Liver (tissue), 8 donors: ENCODE measurements at regions not wholly inside any gene's neighbourhood (a gene's known extent, or its start where the extent isn't known, plus 50 kb on each side); places are given as distances from the start of the nearest gene placed in this dataset.

ENCODE experiments used
- DNase-seq: peaks from one replicate; pipeline ENCODE4 v3.0.0-alpha.2; 2017; ENCODE audit warnings: low spot score
- H3K27ac ChIP-seq, 2 donors: one replicate each; pipeline ENCODE4 v1.7.0; 2013; ENCODE audit warnings: inconsistent platforms in 2 of 2, low read length in 2 of 2, control low read depth in 1 of 2, low read depth in 1 of 2, mild to moderate bottlenecking in 1 of 2
- H3K27me3 ChIP-seq, 4 donors: one replicate each; pipeline versions ENCODE4 v1.6.1 to v1.7.0; 2013; ENCODE audit warnings: low read length in 3 of 4, inconsistent platforms in 1 of 4, mild to moderate bottlenecking in 1 of 4, moderate library complexity in 1 of 4; ENCODE audit not compliant: control insufficient read depth in 4 of 4, insufficient read depth in 4 of 4
- H3K36me3 ChIP-seq, 4 donors: one replicate each; pipeline versions ENCODE4 v1.6.1 to v1.7.0; 2013; ENCODE audit warnings: low read length in 3 of 4, mild to moderate bottlenecking in 3 of 4, low read depth in 1 of 4, moderate library complexity in 1 of 4; ENCODE audit not compliant: control insufficient read depth in 4 of 4, insufficient read depth in 3 of 4
- H3K4me1 ChIP-seq, 4 donors: one replicate each; pipeline versions ENCODE4 v1.6.1 to v1.7.0; 2013; ENCODE audit warnings: low read length in 3 of 4, mild to moderate bottlenecking in 3 of 4, moderate library complexity in 1 of 4; ENCODE audit not compliant: control insufficient read depth in 4 of 4, insufficient read depth in 4 of 4
- H3K4me3 ChIP-seq, 3 donors: one replicate each; pipeline versions ENCODE4 v1.6.1 to v1.7.0; 2013; ENCODE audit warnings: low read length in 3 of 3, control low read depth in 1 of 3, low read depth in 1 of 3, mild to moderate bottlenecking in 1 of 3
- H3K9ac ChIP-seq, 2 donors: one replicate each; pipeline ENCODE4 v1.7.0; 2013; ENCODE audit warnings: low read length in 2 of 2, mild to moderate bottlenecking in 2 of 2, moderate library complexity in 2 of 2, control low read depth in 1 of 2, low read depth in 1 of 2
- H3K9me3 ChIP-seq, 4 donors: one replicate each; pipeline versions ENCODE4 v1.6.1 to v1.7.0; 2013; ENCODE audit warnings: low read length in 3 of 4; ENCODE audit not compliant: control insufficient read depth in 4 of 4
- ATF3 ChIP-seq: IDR thresholded peaks from 2 replicates; pipeline ENCODE4 v1.6.1; 2016; ENCODE audit warnings: antibody characterized with exemption
- CTCF ChIP-seq: fragments of 150-350 bp; IDR thresholded peaks from 2 replicates; pipeline ENCODE4 v1.5.1; 2017; ENCODE audit warnings: improper control_type of control experiment, low read depth, low read length; ENCODE audit not compliant: missing input control
- EGR1 ChIP-seq, 2 donors: IDR thresholded peaks; 2 replicates each; pipeline ENCODE4 v1.6.1; 2016 to 2018; ENCODE audit warnings: antibody characterized with exemption in 2 of 2, low read depth in 2 of 2
- FOXA1 ChIP-seq: IDR thresholded peaks from 2 replicates; pipeline ENCODE4 v1.6.1; 2016; ENCODE audit warnings: antibody characterized with exemption
- FOXA2 ChIP-seq: IDR thresholded peaks from 2 replicates; pipeline ENCODE4 v1.6.1; 2016; ENCODE audit warnings: antibody characterized with exemption
- GABPA ChIP-seq, 2 donors: IDR thresholded peaks in 1 of 2; conservative IDR thresholded peaks in 1 of 2; 2 replicates each; pipeline ENCODE4 v1.6.1; 2016; ENCODE audit warnings: antibody characterized with exemption in 2 of 2, mild to moderate bottlenecking in 1 of 2, moderate library complexity in 1 of 2
- HNF4A ChIP-seq, 2 donors: conservative IDR thresholded peaks; 2 replicates each; pipeline ENCODE4 v1.6.1; 2016; ENCODE audit warnings: antibody characterized with exemption in 2 of 2, mild to moderate bottlenecking in 2 of 2
- HNF4G ChIP-seq: IDR thresholded peaks from 2 replicates; pipeline ENCODE4 v1.6.1; 2016; ENCODE audit warnings: antibody characterized with exemption
- JUND ChIP-seq, 2 donors: IDR thresholded peaks; 2 replicates each; pipeline ENCODE4 v1.6.1; 2016; ENCODE audit warnings: antibody characterized with exemption in 2 of 2
- MAX ChIP-seq: IDR thresholded peaks from 2 replicates; pipeline ENCODE4 v1.6.1; 2016; ENCODE audit warnings: antibody characterized with exemption
- NR2F2 ChIP-seq: IDR thresholded peaks from 2 replicates; pipeline ENCODE4 v1.6.1; 2016; ENCODE audit warnings: antibody characterized with exemption
- RAD21 ChIP-seq, 2 donors: IDR thresholded peaks; 2 replicates each; pipeline ENCODE4 v1.6.1; 2016; ENCODE audit warnings: antibody characterized with exemption in 2 of 2, mild to moderate bottlenecking in 2 of 2
- REST ChIP-seq: IDR thresholded peaks from 2 replicates; pipeline ENCODE4 v1.6.1; 2016; ENCODE audit warnings: antibody characterized with exemption, mild to moderate bottlenecking
- RXRA ChIP-seq, 2 donors: IDR thresholded peaks; 2 replicates each; pipeline ENCODE4 v1.6.1; 2017 to 2018; ENCODE audit warnings: antibody characterized with exemption in 2 of 2, mild to moderate bottlenecking in 1 of 2
- SP1 ChIP-seq: IDR thresholded peaks from 2 replicates; pipeline ENCODE4 v1.6.1; 2018; ENCODE audit warnings: antibody characterized with exemption, mild to moderate bottlenecking
- TAF1 ChIP-seq: conservative IDR thresholded peaks from 2 replicates; pipeline ENCODE4 v1.6.1; 2016; ENCODE audit warnings: antibody characterized with exemption, mild to moderate bottlenecking
- YY1 ChIP-seq: IDR thresholded peaks from 2 replicates; pipeline ENCODE4 v1.6.1; 2016; ENCODE audit warnings: antibody characterized with exemption, mild to moderate bottlenecking
- ZBTB33 ChIP-seq: IDR thresholded peaks from 2 replicates; pipeline ENCODE4 v1.6.1; 2016; ENCODE audit warnings: antibody characterized with exemption
- WGBS: extraction: QIAGEN DNeasy Blood & Tissue Kit; methylation state at CpG from one replicate; pipeline ENCODE4 v1.1.7; 2013; 5-methylcytosine and 5-hydroxymethylcytosine counted together
- donor health status: healthy.
- donor health status: healthy.
- donor health status: healthy.
- donor health status: healthy.
- donor health status: healthy.

- peaks cover 0 to 4% (median 0%) of the 10 kb centered on the region in 4 donors for H3K27me3 ChIP-seq
- H3K9ac ChIP-seq, result no peak overlapping the region
- no peak overlapping the region for H3K27ac ChIP-seq
- TF ChIP-seq HNF4A (conservative IDR thresholded peaks at IDR 0.05) (no peak), FOXA1 (no peak), CTCF (no peak), RXRA (IDR thresholded peaks at IDR 0.05) (no peak), FOXA2 (no peak), MAX (no peak), RAD21 (IDR thresholded peaks at IDR 0.05) (no peak), NR2F2 (no peak), TAF1 (no peak), ATF3 (no peak), REST (no peak), ZBTB33 (no peak), GABPA (IDR thresholded peaks at IDR 0.05 in 1 of 2, conservative IDR thresholded peaks at IDR 0.05 in 1 of 2) (no peak), EGR1 (IDR thresholded peaks at IDR 0.05; ENCODE audit: low read depth in 2 of 2) (no peak), HNF4G (no peak), JUND (IDR thresholded peaks at IDR 0.05) (no peak), YY1 (no peak)
- no peaks in the 10 kb centered on the region for H3K36me3 ChIP-seq
- no peak overlapping the region for H3K4me3 ChIP-seq
- H3K4me1 ChIP-seq, result no peaks in the 10 kb centered on the region
- H3K9me3 ChIP-seq, result no peaks in the 10 kb centered on the region
- DNase-seq, result no peak
Measured at GRCh38 chr1:242731446-242731845, 206.9 kb upstream of the PLD5 start.

- Histone ChIP-seq H3K36me3 (no peaks in the 10 kb centered on the region), H3K9me3 (no peaks in the 10 kb centered on the region), H3K4me3 (no peak overlapping the region), H3K27me3 (peaks cover 0 to 4% (median 0%) of the 10 kb centered on the region in 4 donors), H3K27ac (no peak overlapping the region), H3K4me1 (no peaks in the 10 kb centered on the region), H3K9ac (no peak overlapping the region)
- DNase-seq, result no peak
- TF ChIP-seq JUND (IDR thresholded peaks at IDR 0.05), result no peak
- TF ChIP-seq ATF3, result no peak
- TF ChIP-seq EGR1 (IDR thresholded peaks at IDR 0.05; ENCODE audit: low read depth in 2 of 2), result no peak
- TF ChIP-seq MAX, result no peak
- TF ChIP-seq SP1, result no peak
- no peak for TF ChIP-seq RAD21 (IDR thresholded peaks at IDR 0.05)
- TF ChIP-seq YY1, result no peak
- TF ChIP-seq HNF4G, result no peak
- no peak for TF ChIP-seq CTCF
- no peak for TF ChIP-seq TAF1
- no peak for TF ChIP-seq FOXA1
- TF ChIP-seq ZBTB33, result no peak
- no peak for TF ChIP-seq GABPA (IDR thresholded peaks at IDR 0.05 in 1 of 2, conservative IDR thresholded peaks at IDR 0.05 in 1 of 2)
- no peak for TF ChIP-seq FOXA2
- TF ChIP-seq RXRA (IDR thresholded peaks at IDR 0.05), result no peak
- WGBS, result 65% methylated on average over 4 of the region's 4 CpGs
Measured at GRCh38 chr1:242728696-242729095, 204.2 kb upstream of the PLD5 start.
